ENCODE measurements at regions not wholly inside any gene's neighbourhood (a gene's known extent, or its start where the extent isn't known, plus 50 kb on each side); places are given as distances from the start of the nearest gene placed in this dataset.

GRCh38 chr2:180191432-180192124 is 184.5 kb upstream of the CWC22 start:
- TF ChIP-seq, protein P1, sequence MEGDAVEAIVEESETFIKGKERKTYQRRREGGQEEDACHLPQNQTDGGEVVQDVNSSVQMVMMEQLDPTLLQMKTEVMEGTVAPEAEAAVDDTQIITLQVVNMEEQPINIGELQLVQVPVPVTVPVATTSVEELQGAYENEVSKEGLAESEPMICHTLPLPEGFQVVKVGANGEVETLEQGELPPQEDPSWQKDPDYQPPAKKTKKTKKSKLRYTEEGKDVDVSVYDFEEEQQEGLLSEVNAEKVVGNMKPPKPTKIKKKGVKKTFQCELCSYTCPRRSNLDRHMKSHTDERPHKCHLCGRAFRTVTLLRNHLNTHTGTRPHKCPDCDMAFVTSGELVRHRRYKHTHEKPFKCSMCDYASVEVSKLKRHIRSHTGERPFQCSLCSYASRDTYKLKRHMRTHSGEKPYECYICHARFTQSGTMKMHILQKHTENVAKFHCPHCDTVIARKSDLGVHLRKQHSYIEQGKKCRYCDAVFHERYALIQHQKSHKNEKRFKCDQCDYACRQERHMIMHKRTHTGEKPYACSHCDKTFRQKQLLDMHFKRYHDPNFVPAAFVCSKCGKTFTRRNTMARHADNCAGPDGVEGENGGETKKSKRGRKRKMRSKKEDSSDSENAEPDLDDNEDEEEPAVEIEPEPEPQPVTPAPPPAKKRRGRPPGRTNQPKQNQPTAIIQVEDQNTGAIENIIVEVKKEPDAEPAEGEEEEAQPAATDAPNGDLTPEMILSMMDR (conservative IDR thresholded peaks at IDR 0.05; ENCODE audit: low read depth, low read length): no peak
- no peak for TF ChIP-seq EZH2 (IDR thresholded peaks at IDR 0.05; ENCODE audit: borderline replicate concordance, low read depth, low read length, poor library complexity, severe bottlenecking)

Data from A673 (cell line).